Hematopoietic multipotent progenitor cell treated with erythropoietin and hydrocortisone succinate and interleukin-3 and kit ligand, for 6 days (in vitro differentiated cells): ENCODE measurements at regions not wholly inside any gene's neighbourhood (a gene's known extent, or its start where the extent isn't known, plus 50 kb on each side); places are given as distances from the start of the nearest gene placed in this dataset.

Experiments used
- DNase-seq: peaks from one replicate; pipeline ENCODE4 v3.0.0-alpha.2; 2015

- no peak for DNase-seq
Measured at GRCh38 chr10:98332623-98333269, 64.8 kb upstream of the LOXL4 start.

- peak; percentile 50 for DNase-seq
Measured at GRCh38 chr10:98331885-98332284, 63.9 kb upstream of the LOXL4 start.

- no peak for DNase-seq
Measured at GRCh38 chr10:98330987-98331386, 63.0 kb upstream of the LOXL4 start.

- no peak for DNase-seq
Measured at GRCh38 chr10:98328640-98329039, 60.6 kb upstream of the LOXL4 start.

- no peak for DNase-seq
Measured at GRCh38 chr10:98328163-98328562, 60.2 kb upstream of the LOXL4 start.

- no peak for DNase-seq
Measured at GRCh38 chr10:98326621-98327027, 58.6 kb upstream of the LOXL4 start.

GRCh38 chr10:98323221-98324164 lies 55.5 kb upstream of the LOXL4 start:
- DNase-seq, result peak; percentile 78

- no peak for DNase-seq
Measured at GRCh38 chr10:98321186-98321780, 53.3 kb upstream of the LOXL4 start.

GRCh38 chr10:98320486-98321185 lies 52.6 kb upstream of the LOXL4 start:
- DNase-seq, result no peak

GRCh38 chr10:98318861-98319260 lies 50.9 kb upstream of the LOXL4 start:
- DNase-seq, result no peak
